Vagina (tissue), 2 donors: ENCODE measurements at regions not wholly inside any gene's neighbourhood (a gene's known extent, or its start where the extent isn't known, plus 50 kb on each side); places are given as distances from the start of the nearest gene placed in this dataset.

Experiments used
- CTCF ChIP-seq, 3 experiments: fragments of 450-650 bp in 2 of 3; fragments of 200-600 bp in 1 of 3; sonication (generic) in 1 of 3; IDR thresholded peaks; one replicate each; pipeline ENCODE4 v1.5.1; 2017 to 2019; ENCODE audit warnings: antibody characterized with exemption in 3 of 3, mild to moderate bottlenecking in 2 of 3, moderate library complexity in 2 of 3
- POLR2AphosphoS5 ChIP-seq, 2 donors: sonication (generic); formaldehyde crosslinking; IDR thresholded peaks; one replicate each; pipeline ENCODE4 v1.9.0; 2017; ENCODE audit warnings: antibody characterized with exemption in 2 of 2, mild to moderate bottlenecking in 2 of 2, low read depth in 1 of 2; ENCODE audit not compliant: insufficient read depth in 1 of 2

- TF ChIP-seq POLR2AphosphoS5 (IDR thresholded peaks at IDR 0.05; ENCODE audit: insufficient read depth in 1 of 2, low read depth in 1 of 2) (no peak), CTCF (IDR thresholded peaks at IDR 0.05) (no peak)
These were observed 115.3 kb upstream of the SMAD3 start for GRCh38 chr15:66950114-66950513.
